GM19238 (cell line): ENCODE measurements at regions not wholly inside any gene's neighbourhood (a gene's known extent, or its start where the extent isn't known, plus 50 kb on each side); places are given as distances from the start of the nearest gene placed in this dataset.

Experiments
- DNase-seq: peaks from one replicate; pipeline ENCODE4 v3.0.0; 2011; ENCODE audit warnings: low spot score; ENCODE audit not compliant: insufficient read length

GRCh38 chr2:5373200-5373599 lies 319.0 kb upstream of the SOX11 start:
- DNase-seq, result no peak

DNA sequence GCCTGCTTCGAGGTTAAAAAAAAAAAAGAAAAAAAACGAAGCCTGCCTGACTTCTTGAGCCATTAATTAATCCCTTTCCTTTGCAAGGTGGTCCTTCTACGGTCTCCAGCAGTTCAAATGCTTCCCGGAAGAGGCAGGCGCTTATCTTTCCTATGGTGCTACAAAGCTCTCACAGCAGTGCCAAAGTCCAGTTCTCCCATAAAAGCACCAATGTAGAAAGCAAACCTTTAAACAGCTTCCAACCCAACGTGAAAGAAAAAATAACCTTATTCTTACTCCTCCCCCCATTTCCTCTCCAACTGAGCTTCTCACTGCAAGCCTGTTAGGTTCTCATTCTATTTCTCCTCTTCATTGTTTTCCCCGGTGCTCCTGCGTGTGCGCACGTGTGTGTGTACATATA lies 317.4 kb upstream of the SOX11 start:
- no peak for DNase-seq

GRCh38 chr2:5377323-5377722 lies 314.9 kb upstream of the SOX11 start:
- DNase-seq, result no peak

- no peak for DNase-seq
Measured at GRCh38 chr2:5379811-5380210, 312.4 kb upstream of the SOX11 start.

DNA sequence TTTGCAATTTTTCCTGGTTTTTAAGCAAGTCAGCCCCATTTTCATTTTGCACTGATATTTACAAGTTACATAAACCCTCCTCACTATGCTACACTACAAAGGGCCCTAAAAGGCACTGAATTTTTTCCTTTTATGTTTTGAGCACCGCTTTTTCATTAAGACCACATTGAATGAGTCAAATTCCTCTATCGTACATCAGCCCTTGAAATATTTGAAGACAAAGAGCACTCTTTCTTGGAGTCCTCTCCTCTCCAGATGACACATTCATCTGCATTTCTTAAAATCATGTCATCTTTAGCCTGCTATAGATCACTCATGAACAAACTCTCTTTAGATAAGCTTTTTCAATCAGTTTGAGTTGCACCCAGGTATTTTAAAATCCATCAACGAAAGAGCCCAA lies 306.6 kb upstream of the SOX11 start:
- DNase-seq, result no peak

GRCh38 chr2:5387406-5387805 lies 304.8 kb upstream of the SOX11 start:
- DNase-seq, result no peak

GRCh38 chr2:5389740-5390139 lies 302.4 kb upstream of the SOX11 start:
- DNase-seq, result no peak

DNA sequence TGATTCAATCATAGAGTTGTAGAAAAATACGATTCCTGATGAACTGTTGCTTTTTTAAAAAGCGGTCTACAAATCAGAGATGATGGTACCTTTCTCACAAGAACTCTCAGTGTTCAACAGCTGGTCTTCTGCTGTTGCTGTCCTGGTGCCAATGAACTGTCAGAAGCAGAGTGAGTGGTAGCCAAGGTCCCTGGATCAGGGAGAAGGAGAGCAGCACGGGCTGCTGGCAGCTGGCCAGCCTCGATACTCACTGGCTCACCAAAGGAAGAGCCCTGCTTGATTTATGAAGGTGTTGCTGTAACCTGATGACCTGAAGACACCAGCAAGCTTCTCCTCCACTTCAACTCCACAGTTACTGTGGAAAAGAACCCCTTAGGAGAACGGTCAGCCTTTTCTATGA lies 300.8 kb upstream of the SOX11 start:
- DNase-seq, result no peak

DNA sequence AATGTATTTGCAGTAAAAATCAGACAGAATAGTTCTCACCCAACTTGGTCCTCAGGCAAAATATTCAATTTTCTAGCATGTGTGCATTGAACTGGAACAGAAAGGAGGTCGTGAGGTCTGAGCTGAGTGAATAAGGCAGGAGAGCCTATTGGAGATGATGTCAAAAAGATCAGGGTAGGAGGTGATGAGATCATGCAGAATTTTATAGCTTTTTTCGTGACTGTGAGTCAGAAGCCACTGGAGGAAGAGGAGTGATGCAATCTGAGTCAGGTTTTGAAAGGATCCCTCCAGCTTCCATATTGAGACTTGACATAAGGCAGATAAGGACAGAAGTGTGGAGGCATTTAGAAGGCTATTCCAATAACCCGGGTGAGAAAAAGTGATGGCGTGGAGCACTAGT lies 299.5 kb upstream of the SOX11 start:
- no peak for DNase-seq

GRCh38 chr2:5393474-5393873 lies 298.7 kb upstream of the SOX11 start:
- no peak for DNase-seq

DNA sequence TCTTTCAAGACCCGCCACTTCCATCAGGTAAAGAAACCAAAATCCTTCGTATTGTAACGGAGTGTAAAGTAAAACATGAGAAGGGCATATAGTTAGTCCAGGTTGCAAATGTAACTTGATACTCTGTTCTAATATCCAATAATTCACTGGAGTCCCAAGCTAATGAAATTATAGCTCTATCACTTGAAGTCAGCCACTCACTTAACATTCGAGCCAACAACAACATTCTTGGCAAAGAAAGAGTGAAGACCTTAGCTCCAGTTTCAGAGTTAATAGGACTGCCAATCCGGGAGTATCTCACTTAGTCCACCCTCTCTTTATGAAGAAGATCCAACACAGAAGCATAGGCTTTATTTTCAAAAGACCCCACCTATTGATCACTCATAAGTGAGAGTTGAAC lies 298.0 kb upstream of the SOX11 start:
- no peak for DNase-seq

- DNase-seq, result no peak
Measured at GRCh38 chr2:5401115-5401657, 291.0 kb upstream of the SOX11 start.

DNA sequence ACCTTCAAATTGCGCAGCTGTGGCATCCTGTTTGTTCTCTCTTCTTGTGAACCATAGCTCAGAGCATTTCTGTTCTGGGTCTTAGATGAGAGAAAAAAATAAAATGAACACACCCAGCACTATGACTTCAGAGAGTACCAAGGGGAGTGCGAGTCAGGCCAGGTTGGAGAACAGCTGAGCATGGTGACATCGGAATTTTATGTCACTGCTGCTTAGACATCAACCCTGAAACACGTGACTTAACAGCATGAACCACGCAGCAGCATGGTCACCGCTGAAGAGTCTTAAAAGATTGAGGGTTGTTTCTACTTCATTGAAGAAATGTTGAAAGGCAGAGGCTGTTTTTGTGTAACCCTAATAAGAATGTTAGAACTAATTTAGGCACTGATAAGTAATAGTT lies 288.8 kb upstream of the SOX11 start:
- no peak for DNase-seq

DNA sequence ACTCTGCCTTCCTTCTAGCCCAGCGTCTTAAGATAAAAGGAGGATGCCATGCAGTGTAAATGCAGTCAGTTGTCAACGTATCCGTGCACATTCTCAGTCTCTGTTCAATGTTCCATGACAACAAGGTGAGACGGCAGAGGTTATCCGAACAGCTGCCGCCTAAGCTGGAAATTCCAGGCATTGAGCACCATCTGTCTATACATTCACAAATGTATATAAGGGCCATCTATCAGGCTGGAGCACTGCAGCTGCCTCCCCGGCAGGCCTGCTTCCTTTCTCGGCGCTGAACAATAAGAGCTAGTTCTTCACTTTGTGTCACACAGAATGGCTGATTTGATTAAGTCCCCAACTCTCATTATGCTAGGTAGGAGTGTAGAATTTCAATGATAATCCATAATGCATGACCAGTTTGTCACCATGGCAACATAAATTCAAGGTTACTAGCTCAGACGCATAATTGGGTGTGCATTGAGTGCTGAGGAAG lies 282.2 kb upstream of the SOX11 start:
- DNase-seq, result no peak

DNA sequence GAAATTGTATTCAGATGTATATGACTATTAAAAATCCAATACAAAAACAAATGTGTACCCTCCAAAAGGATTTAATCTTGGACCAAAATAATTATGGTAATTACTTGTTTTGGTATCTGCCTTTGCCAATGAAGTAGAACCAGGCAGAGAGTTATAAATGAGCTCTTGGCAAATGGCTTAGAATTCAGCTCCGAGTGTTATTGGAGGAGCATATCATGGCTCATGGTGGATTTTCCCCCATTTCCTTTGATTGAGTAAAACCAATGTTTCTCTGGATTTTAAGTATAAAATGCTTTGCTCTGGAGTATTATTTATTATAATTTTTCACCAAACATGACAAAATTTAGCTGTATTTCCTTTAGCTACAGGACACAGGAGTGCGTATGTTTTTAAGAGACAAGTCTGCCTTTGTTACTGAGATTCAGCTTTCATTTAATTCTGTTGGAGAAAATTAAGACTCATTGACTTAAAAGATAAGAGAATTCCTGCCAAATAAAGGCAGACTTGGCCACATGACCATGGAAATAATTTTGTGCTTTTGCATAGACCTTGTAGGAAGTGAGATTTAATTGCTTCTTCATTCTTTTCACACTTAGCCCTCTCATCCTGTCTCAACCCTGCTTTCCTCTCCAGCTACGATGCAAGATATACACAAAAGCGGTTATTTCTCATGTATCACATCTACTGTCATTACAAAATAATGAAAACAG lies 281.0 kb upstream of the SOX11 start:
- DNase-seq, result no peak

GRCh38 chr2:5412001-5412400 lies 280.2 kb upstream of the SOX11 start:
- DNase-seq, result no peak

DNA sequence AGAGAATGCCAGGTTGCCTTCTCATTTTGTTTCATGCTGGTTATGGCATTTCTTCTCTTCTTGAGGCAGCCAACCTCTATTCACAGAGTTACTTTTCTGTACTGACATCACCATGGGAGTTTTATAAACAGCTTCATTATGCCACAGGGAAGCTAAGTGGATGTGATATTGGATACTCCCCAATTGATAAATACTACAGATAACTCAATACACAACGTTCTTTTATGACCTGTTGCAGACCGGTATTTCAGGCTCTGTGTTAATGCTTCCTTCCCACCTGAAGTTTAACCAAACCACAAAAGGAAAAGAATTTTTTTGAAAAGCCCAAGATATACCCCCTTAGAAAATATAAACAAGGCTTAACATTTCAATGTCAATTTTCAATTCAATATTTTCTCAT lies 258.3 kb upstream of the SOX11 start:
- no peak for DNase-seq

DNA sequence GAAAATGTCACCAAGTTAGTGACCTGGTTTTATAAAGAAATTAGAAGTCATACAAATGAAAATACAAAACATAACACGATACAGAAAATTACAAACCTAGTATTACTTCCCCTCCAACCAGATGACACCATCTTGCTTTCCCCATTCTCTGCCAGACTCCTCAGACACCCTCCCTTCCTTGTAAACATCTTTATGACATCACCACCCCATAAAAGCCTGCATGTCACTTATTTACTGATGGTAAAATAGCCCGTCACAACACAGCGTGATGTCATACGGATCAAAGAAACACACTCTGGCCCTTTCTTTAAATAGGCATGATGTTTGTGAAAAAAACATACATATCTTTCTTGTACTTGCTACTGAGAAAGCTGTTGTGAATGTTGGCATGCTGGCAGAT lies 254.8 kb upstream of the SOX11 start:
- no peak for DNase-seq

GRCh38 chr2:5440174-5440573 lies 252.0 kb upstream of the SOX11 start:
- DNase-seq, result no peak

GRCh38 chr2:5442736-5443135 lies 249.4 kb upstream of the SOX11 start:
- DNase-seq, result no peak

- no peak for DNase-seq
Measured at GRCh38 chr2:5444168-5444567, 248.0 kb upstream of the SOX11 start.

GRCh38 chr2:5444854-5445253 lies 247.3 kb upstream of the SOX11 start:
- DNase-seq, result no peak

DNA sequence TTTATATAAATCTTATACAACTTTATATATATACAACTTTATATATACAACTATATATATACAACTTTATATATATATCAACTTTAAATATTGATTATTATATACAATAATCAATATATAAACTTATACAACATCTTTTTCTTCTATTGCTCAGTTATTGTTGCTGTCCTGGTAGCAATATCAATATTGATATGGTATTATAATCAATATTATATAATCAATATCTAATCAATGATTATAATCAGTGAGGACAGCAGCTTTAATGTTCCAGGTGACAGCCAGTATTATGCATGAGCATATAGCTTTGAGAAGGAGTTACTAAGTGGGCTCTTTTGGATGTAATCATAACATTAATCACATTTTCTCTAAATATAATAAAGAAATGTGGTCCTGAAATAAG lies 242.3 kb upstream of the SOX11 start:
- DNase-seq, result no peak
